OCI-M1 (cell line): ENCODE measurements at regions not wholly inside any gene's neighbourhood (a gene's known extent, or its start where the extent isn't known, plus 50 kb on each side); places are given as distances from the start of the nearest gene placed in this dataset.
A peak's percentile ranks its signal among the peaks of the same experiment; 100 is the strongest.
"Not testable (repeated sequence)": the region's sequence is repeated elsewhere in the genome, so short reads cannot be mapped to it uniquely, and the experiment has no call there.

Experiments used
- DNase-seq: peaks from one replicate; lab custom pipeline; 2025; lab: John Stamatoyannopoulos, UW

DNA sequence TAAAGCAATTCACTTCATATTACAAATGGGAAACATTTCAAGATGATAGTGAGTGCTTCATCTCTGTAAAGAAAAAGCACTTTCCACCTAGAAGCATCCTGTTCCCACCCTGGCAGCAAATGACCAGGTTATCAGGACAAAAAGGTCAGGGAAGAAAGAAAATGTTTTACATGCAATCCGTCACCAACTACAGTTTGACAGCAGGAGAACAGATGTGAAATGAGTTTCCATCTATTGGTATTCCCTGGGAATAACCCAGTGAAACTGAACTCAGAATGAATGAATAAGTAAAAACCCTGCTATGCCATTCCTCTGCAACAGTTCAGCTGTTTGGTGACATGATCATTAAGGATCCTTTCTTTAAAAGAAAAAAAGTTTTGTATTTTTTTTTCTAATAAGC, 67.6 kb downstream of the HTR1A start:
- no peak for DNase-seq

DNA sequence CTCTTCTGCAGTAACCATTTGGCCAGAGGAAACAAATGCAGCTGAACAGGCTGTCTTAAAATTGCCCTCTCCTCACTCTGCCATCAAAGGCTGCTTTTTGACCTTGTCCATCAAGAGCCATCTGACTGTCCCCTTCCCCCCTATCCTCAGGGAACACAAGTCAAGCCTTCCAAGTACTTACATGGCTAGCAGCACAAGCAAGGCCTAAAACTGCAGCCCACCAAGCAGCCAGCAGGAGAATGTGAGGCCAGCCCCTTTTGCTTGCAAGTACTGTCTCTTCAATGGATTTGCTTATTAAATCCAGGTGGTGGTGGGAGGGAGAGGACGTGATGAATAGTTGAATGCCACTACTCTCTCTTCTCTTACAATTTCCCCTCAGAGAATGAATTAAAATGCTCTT, 83.5 kb downstream of the HTR1A start:
- no peak for DNase-seq

DNA sequence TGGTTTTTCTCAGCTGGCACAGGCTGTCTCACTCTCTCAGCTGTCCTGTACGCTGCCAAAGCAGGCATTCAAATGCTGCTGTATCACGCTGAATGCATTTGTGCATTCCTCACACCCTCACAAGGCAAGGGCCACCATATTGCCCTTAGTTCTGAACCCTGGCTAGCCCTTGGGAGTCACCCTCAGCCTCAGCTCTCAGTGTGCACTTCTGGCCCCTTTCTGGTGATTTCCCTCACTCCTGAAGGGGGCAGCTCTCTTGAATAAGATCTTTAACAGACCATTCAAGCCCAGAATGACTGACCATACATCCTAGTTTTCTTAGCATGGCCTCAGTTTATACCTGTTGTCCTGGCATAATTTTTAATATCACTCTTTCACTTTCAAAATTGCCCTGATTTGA, 84.3 kb downstream of the HTR1A start:
- no peak for DNase-seq

DNA sequence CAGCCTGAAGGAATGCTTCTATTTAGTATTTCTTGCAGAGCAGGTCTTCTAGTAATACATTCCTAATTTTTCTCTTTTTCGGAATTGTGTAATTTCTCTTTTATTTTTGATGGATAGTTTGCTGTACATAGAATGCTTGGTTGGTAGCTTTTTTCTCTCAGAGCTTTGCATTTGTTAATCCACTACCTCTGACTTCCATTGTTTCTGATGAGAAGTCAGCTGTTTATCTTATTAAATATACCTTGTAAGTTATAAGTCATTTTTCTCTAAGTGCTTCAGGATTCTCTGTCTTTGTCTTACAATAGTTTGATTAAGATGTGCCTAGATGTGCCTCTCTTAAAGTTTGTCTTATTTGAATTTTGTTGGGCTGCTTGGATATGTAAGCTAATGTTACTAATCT, 101.9 kb downstream of the HTR1A start:
- DNase-seq: peak; percentile 34

DNA sequence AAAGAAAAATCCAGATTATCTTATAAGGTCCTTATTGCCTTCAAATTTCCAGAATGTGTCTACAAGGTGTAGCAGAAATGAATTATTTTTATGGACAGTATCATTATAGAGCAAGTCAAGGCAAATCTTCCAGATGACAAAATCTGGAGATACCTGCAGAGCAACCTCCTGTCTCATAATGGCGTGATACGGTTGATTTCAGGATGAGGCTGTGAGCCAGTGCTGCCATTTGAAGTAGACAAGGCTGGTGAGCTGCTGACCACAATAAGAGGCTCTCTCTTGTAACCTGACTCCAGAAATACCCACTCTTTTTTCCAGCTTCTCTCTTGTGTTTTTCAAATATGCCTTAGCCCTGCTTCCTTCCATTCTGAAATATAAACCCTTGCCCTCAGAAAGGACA, 108.2 kb downstream of the HTR1A start:
- DNase-seq: no peak

DNA sequence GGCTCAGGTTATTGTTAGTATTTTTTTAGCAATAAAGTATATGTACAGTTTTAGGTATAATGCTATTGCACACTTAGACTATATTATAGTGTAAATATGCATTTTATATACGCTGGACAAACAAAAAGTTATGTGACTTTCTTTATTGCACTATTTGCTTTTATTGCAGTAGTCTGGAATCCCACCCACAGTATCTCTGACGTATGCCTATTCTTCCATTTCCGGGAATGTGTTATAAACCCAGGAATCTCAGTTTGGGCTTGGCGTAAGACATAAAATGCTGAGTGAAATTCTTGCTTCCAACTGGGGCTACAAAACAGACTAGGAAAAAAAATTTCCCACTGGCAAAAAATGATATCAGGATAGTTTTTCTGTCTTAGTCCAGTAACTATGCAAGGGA, 119.1 kb downstream of the HTR1A start:
- no peak for DNase-seq

DNA sequence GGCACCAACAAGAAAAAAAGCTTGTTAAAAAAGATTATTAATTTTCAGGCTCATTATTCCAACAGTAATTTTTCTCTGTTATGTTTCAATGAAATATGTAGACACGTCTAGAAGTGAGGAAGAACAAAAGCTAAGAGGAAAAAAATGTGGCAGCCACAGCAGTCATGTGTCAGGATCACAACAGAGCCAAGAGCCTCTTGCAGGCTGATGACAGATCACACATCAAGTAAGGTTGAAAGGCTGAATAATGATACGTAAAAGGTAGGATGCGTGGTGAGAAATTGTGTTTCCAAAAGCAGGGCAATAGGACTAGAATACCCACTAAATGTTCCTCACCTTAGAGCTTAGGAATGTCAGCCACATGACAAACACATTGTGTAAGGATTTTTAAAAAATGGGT, 124.8 kb downstream of the HTR1A start:
- no peak for DNase-seq

DNA sequence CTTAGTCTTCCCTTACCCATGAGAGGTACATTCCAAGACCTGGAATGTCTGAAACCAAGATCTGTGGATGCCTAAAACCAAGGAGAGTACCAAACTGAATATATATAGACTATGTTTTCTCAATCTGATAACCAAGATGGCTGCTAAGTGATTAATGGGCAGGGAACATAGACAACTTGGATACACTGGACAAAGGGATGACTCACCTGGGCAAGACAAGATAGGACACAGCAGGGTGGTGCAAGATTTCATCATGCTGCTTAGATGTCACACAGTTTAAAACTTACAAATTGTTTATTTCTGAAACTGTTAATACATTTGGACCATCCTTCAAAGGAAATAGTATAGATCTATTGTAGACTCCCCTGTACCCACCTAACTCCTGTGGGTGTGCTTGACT, 130.9 kb downstream of the HTR1A start:
- DNase-seq: no peak

DNA sequence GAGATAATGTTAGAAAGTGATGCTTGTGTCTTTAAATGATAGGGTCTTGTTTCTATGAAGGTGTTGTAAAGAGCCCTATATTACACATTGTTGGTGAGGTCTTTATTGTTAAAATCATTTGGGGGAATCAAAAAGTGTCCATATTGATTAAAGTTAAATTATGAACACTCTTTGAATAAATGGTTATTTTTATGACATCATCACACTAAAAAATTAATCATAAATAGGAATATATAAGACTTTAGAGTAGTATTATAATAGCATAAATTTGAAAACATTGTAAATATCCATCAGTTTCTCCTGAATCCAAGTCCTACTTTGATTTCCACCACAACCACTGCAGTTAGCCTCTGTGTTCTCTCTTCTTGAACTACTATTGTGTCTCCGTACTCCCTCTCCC, 136.3 kb downstream of the HTR1A start:
- no peak for DNase-seq

DNA sequence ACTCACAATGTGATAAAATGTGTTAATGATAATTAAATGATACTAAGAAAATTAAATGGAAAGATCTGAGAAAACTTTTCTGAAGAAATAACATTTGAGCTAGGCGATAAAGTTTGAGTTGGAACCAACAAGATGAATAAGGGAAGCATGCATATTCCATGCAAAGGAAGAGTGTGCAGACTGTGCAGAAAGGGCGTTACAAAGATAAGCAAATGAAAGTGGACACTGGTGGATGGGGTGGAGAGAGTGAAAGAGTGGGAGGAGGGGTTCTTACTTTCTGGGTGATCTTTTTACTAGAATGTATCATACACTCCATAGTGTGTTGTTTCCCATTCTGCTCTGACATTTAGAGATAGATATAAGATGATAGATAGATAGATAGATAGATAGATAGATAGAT, 138.7 kb downstream of the HTR1A start:
- peak; percentile 29 for DNase-seq

DNA sequence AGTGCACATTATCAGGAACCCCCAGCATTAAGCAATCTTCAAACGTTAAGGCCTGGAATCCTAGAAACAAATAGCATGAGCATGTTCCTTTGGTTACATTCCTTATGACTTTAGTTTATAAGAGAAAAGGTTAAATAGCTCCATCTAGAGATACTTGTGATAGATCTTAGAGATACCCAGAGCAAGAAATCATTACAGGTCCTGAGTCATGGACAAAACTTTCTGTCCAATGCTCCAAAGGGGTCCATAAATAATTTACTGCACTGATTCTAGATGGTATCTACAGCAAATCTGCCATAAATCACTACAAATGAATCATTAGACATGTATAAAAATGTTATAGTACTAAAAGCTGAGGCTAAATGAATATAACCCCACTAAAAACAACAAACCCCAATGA, 139.6 kb downstream of the HTR1A start:
- DNase-seq: peak; percentile 70

DNA sequence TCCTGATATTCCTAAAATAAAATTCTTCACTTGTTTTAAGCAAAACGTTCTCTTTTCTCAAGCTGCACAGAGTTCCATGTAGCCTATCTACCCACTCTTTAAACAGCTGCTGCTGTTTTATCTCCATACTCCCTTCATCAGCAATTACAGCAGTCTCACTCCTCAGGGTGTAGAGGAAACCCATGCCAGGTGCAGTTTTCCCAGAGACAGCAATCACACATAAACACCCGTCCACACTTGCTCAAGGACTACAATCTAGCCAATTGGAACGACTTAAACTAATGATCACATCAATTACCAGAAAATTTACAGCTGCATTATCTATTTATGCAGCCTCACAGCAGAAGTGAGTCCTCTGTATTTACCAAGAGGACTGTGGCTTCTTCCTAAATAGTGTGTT, 141.7 kb downstream of the HTR1A start:
- peak; percentile 80 for DNase-seq

DNA sequence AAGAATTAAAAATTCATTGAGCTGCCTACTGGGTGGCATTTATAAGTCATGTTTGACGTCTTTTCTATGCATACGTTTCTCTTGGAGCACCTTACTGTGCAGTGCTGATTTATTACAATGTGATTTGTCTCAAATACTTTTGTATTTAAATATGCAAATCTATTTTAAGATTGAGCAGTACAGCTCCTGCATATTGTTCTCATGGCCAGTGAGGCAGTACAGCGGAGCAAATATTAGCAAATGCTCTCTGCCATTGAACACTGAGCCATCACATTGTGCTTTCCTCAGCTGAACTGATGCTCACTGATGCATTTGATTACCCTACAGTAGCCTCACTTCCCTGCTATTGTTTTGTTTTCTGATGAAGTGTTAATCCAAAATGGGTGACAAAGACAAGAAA, 149.6 kb downstream of the HTR1A start:
- no peak for DNase-seq

DNA sequence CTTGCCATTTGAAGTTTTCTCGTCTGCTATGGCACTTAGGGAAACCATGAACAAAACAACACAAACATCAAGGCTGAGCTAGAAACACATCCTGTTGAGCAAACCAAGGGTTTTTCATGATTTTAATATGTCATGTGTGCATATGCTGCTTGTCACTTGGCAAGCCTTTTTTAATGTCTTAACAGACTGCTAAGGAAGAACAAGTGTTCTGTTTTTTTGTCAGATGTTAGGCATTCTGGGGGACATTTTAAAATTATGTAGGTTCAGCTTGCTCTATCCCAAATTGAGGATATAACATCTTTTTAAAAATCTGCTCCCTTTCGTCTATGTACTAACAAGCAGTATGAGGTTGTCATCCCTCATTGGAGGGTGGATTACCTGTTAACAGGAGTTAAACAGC, 150.3 kb downstream of the HTR1A start:
- DNase-seq: no peak

DNA sequence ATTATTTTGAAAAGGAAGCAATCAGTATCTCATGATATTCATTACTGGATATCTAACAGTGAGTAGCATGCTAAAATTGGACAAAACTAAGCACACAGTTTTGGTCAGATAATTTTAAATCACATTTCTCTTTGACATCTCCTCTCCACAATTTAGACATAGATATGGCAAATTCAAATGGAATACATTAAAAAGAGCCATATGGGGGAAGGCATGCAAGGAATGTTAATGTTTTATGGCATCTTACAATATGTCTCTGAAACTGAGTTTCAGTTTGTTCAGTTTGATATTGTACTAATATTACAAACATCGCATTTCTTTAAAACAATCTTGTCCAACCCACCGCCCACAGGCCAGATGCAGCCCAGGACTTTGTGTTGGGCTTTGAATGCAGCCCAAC, 151.0 kb downstream of the HTR1A start:
- DNase-seq: no peak

DNA sequence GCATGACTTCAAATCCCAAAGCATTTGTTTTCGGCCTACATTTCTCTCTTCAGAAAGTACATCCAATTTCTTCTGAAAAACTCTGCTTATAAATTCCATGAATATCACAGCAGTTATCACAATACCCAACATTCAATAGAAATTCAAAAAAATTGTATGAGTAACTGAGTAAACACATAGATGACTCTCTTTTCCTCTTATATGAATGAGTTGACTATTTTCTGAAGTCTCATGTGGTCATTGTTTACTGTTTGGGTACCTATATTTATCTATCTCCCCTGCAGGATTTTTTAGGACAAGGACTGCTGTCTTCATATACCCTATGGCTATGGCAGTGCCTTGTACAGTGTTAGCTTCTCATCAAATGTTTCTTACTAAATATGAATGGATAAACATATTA, 157.1 kb downstream of the HTR1A start:
- no peak for DNase-seq

DNA sequence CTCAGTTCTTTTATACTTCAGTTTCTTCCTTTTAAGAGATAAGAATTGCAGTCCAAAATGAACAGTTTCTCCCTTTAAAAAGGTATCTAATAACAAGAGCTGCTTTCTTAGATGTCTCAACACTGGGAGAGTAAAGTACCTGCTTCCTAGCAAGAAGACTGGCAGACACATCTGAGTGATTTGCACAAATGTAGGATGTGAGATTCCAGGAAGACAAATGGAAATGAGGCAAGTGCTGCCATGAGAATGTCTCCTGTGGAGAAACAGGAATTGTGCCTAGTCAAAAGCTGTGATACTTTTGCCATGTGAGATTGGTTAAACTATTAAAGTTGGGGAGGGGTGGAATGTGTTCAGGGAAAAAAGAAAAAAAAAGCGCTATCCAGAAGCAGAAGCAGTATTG, 159.1 kb downstream of the HTR1A start:
- no peak for DNase-seq

DNA sequence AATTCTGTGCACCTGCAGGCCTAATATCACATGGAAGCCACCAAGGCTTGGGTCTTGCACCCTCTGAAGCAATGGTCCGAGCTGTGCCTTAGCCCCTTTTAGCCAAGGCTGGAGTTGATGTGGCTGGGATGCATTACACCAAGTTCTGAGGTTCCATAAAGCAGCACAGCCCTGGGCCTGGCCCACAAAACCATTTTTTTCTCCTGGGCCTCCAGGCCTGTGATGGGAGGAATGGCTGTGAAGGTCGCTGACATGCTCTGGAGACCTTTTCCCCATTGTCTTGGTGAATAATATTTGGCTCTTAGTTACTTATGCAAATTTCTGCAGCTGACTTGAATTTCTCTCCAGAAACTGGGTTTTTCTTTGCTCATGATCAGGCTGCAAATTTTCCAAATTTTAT, 167.3 kb downstream of the HTR1A start:
- no peak for DNase-seq

DNA sequence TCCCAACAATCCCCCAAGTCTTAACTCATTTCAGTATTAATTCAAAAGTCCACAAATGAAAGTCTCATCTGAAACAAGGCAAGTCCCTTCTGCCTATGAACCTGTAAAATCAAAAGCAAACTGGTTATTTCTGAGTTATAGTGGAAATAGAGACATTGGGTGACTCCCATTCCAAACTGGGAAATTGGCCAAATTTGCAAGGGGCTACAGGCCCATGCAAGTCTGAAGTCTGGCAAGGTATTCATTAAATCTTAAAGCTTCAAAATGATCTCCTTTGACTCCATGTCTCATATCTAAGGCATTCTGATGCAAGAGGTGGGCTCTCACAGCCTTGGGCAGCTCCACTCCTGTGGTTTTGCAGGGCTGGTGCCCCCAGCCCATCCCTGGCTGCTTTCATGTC, 167.9 kb downstream of the HTR1A start:
- DNase-seq: no peak

DNA sequence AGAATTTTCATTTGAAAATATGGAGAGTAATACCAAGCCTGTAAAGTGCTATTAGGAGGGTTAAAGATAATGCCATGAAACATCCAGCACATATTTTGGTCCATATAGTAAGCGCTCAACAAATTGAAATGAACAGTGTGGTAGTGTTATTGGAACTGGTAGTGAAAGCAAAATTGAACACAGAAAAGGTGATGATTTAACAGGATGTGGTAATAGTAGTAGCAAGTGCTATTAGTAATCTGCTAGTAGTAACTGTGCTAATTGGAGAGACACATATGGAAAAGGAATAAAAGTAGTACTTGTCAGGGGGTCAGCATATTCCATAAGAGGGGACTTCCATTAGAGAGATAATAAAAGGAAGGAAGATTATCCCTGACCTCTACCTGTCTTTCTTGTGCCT, 187.3 kb downstream of the HTR1A start:
- no peak for DNase-seq

DNA sequence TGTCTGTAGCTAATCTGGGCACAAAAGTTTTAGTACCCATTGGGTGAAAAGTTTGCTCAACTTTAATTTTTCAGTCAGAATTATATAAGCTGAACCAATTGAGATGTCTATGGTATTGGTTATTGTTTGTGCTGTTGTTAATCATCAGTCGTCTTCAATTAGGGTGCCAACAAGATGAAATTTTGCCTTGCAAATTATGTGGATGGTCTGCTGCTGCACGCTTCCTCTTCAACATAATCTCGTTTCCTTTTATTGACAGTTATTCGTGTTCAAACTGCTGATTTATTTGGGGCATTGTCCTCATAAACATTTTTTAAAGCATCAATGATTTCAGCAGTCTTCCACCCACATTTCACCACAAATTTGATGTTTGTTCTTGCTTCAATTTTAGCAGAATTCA, 194.0 kb downstream of the HTR1A start:
- DNase-seq: no peak

DNA sequence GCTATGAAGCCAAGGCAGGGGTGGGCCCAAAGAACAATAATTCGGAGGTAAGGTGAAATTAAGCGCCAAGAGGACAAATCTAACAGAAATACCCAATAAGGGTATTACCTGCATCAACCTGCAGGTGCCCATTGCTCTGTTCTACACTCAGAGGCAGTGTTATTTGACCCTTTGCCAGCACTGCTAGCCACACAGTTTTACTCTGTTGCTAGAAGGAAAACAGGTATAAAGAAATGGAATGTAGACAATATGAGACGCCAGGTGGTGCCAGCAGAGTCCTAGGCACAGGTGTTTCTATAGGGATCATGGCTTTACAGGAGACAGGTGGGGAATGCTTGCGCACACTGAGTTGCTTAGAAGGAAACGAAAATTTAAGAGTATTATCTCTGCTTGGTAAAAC, 201.3 kb downstream of the HTR1A start:
- no peak for DNase-seq

DNA sequence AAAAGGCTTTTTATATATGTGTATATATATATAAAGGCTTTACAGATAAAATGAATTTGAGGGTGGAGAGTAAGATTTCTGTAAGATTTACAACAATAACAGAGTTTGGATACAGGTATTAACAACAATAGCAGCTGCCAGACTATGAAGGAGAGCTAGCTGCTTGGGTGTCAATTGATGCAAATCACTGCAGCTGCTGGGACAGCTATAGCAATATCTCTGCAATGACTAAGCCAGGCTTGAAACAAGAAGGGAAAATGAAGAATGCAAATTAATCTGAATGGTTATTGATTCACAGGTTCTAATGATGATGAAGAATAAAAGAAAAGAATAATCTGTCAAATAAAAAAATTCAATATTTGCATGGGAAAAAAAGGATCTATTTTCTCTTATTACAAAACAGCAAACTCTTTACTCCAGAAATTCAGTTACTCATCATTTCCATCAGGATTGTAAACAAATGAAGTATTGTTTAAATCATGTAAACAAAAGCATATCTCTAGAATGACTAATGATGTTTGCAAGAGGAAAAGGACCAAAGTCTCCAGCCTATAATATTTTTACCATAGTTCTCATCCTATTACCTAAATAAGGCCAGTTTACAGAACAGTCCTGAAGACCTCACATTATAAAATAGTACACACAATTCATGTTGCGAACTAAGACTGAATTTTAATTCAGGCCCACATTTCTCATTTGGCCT, 219.0 kb downstream of the HTR1A start:
- DNase-seq: no peak

DNA sequence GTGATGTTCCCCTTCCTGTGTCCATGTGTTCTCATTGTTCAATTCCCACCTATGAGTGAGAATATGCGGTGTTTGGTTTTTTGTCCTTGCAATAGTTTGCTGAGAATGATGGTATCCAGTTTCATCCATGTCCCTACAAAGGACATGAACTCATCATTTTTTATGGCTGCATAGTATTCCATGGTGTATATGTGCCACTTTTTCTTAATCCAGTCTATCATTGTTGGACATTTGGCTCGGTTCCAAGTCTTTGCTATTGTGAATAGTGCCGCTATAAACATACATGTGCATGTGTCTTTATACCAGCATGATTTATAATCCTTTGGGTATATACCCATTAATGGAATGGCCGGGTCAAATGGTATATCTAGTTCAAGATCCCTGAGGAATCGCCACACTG, 229.4 kb downstream of the HTR1A start:
- not testable (repeated sequence) for DNase-seq

DNA sequence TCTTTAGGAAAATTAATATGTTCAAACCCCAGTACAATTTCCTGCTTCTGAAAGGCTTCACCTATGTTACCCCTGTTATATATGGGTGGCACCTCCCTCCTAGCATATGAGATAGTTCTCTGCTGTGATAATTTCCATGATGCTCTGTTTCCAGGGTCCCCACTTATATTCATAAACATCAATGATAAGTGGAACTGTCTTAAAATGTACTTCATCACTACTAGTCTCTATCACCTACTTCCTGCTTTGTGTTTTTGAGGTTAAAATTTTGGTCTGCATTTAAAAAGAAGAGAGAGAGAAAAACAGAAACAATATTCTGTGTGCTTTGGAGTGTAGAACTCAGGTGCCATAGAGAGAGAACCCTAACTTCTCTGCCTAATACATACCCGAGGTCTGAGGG, 234.7 kb downstream of the HTR1A start:
- peak; percentile 16 for DNase-seq
